OCI-LY7 (cell line): ENCODE measurements at regions not wholly inside any gene's neighbourhood (a gene's known extent, or its start where the extent isn't known, plus 50 kb on each side); places are given as distances from the start of the nearest gene placed in this dataset.

Experiments used
- BruUV-seq: library from RNA; stranded (reverse); fragments of 400-500 nt; replicated peaks from 2 replicates; lab custom pipeline; 2021; lab: Mats Ljungman, UMichigan
- CTCF ChIA-PET: fragments of 300-600 bp; sonication (Branson Sonifier 250); formaldehyde crosslinking; loops from one replicate; lab custom pipeline; 2022; ENCODE audit warnings: antibody characterized with exemption; ENCODE audit not compliant: unreplicated experiment; lab: Charles Lee
- POLR2A ChIA-PET: fragments of 300-600 bp; sonication (Branson Sonifier 250); formaldehyde crosslinking; loops from one replicate; lab custom pipeline; 2022; ENCODE audit warnings: antibody characterized with exemption; lab: Charles Lee
- DNase-seq: peaks from one replicate; pipeline ENCODE4 v3.0.0-alpha.2; 2015; ENCODE audit warnings: low spot score
- H2AFZ ChIP-seq: fragments of 200-600 bp; sonication (generic), shearing (Covaris generic); 2 replicates; pipeline ENCODE4 v1.6.1; 2014; ENCODE audit warnings: mild to moderate bottlenecking, antibody characterized with exemption, low read length, moderate library complexity
- H3K27ac ChIP-seq: fragments of 200-600 bp; sonication (generic); 2 replicates; pipeline ENCODE4 v1.5.1; 2014; ENCODE audit warnings: mixed run types, low read depth, mild to moderate bottlenecking, moderate library complexity, low read length, inconsistent platforms; ENCODE audit not compliant: poor library complexity, severe bottlenecking
- H3K36me3 ChIP-seq: fragments of 200-600 bp; sonication (generic); 2 replicates; pipeline ENCODE4 v1.6.1; 2014; ENCODE audit warnings: mild to moderate bottlenecking, antibody characterized with exemption, low read length, moderate library complexity, mixed read lengths; ENCODE audit not compliant: insufficient read depth
- H3K4me1 ChIP-seq: fragments of 200-600 bp; sonication (generic); 2 replicates; pipeline ENCODE4 v1.5.1; 2014; ENCODE audit warnings: mild to moderate bottlenecking, low read length; ENCODE audit not compliant: insufficient read depth, poor library complexity, severe bottlenecking
- H3K4me2 ChIP-seq: fragments of 200-600 bp; sonication (generic); 2 replicates; pipeline ENCODE4 v1.6.1; 2014; ENCODE audit warnings: mild to moderate bottlenecking, low read length
- H3K4me3 ChIP-seq: fragments of 200-600 bp; sonication (generic); 2 replicates; pipeline ENCODE4 v1.5.1; 2014; ENCODE audit warnings: mild to moderate bottlenecking, low read depth, low read length; ENCODE audit not compliant: poor library complexity, severe bottlenecking
- H3K79me2 ChIP-seq: fragments of 200-600 bp; sonication (generic); 2 replicates; pipeline ENCODE4 v1.6.1; 2016; ENCODE audit warnings: low read depth, mild to moderate bottlenecking, low read length, moderate library complexity, mixed read lengths; ENCODE audit not compliant: insufficient read depth
- H3K9me2 ChIP-seq: fragments of 200-600 bp; sonication (generic); 2 replicates; pipeline ENCODE4 v1.6.1; 2016; ENCODE audit warnings: mild to moderate bottlenecking, low read length, mixed read lengths; ENCODE audit not compliant: insufficient read depth
- H3K9me3 ChIP-seq: fragments of 200-600 bp; sonication (generic); 2 replicates; pipeline ENCODE4 v1.6.1; 2014; ENCODE audit warnings: mild to moderate bottlenecking, mixed run types, low read length, mixed read lengths
- H4K20me1 ChIP-seq: fragments of 200-600 bp; sonication (generic); 2 replicates; pipeline ENCODE4 v1.6.1; 2014; ENCODE audit warnings: mild to moderate bottlenecking, antibody characterized with exemption, low read length, moderate library complexity, mixed read lengths; ENCODE audit not compliant: insufficient read depth
- CTCF ChIP-seq: fragments of 200-600 bp; sonication (generic); conservative IDR thresholded peaks from 2 replicates; pipeline ENCODE4 v1.5.1; 2014; ENCODE audit warnings: mild to moderate bottlenecking, antibody characterized with exemption, low read length, moderate library complexity, mixed read lengths
- EZH2phosphoT487 ChIP-seq: fragments of 200-600 bp; sonication (generic); IDR thresholded peaks from 2 replicates; pipeline ENCODE4 v1.6.1; 2018; ENCODE audit warnings: low read depth, borderline replicate concordance, mild to moderate bottlenecking, mixed run types, antibody characterized with exemption, low read length, moderate library complexity, mixed read lengths
- intact Hi-C: fragments of 100-400 bp; cut with micrococcal nuclease; formaldehyde crosslinking; loops from one replicate; pipeline ENCODE4 v1.10.0; 2022; ENCODE audit not compliant: unreplicated experiment

- TF ChIP-seq CTCF (no peak), EZH2phosphoT487 (no peak)
- no peak overlapping the region for H3K4me3 ChIP-seq
- intact Hi-C loops: no loop called here
Measured at GRCh38 chr12:63007726-63008125, 72.8 kb upstream of the PPM1H start.

DNA sequence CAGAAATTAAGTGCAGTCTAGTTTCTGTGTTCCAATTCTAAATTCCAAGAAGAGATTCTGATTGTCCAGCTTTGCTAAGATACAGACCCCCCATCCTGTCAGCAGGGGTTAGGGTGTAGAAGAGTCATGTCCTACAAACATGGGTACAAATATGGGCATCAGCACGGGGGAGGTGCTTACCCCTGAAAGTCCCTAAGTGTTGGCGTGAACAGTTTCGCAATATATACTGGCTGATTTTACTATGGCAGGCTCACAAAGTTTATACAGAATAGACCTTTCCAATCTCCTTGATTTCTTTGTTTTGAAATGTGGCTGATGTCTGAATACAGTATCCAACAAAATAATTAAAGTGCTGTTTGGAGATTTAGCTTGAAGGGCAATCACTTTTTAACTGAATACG is 71.6 kb upstream of the PPM1H start:
- ChIA-PET CTCF (no interaction called here), POLR2A (no interaction called here)
- no peak overlapping the region for H2AFZ ChIP-seq
- H3K36me3 ChIP-seq: no peaks in the 10 kb centered on the region
- H3K27ac ChIP-seq: no peak overlapping the region
- no peak overlapping the region for H3K4me3 ChIP-seq
- TF ChIP-seq EZH2phosphoT487 (no peak), CTCF (no peak)
- intact Hi-C loops: no loop called here
- H3K9me3 ChIP-seq: no peaks in the 10 kb centered on the region
- H3K4me1 ChIP-seq: no peaks in the 10 kb centered on the region
- H4K20me1 ChIP-seq: no peaks in the 10 kb centered on the region
- no peak for DNase-seq
- no peaks in the 10 kb centered on the region for H3K9me2 ChIP-seq
- H3K79me2 ChIP-seq: no peaks in the 10 kb centered on the region
- H3K4me2 ChIP-seq: no peak overlapping the region
- no TSS peak for BruUV-seq

More at GRCh38 chr12:63007726-63008125, 72.8 kb upstream of the PPM1H start:
- Histone ChIP-seq H3K79me2 (no peaks in the 10 kb centered on the region), H3K27ac (no peak overlapping the region), H3K4me1 (no peaks in the 10 kb centered on the region), H3K4me2 (no peak overlapping the region), H3K9me2 (no peaks in the 10 kb centered on the region), H3K9me3 (no peaks in the 10 kb centered on the region), H2AFZ (no peak overlapping the region), H3K36me3 (no peaks in the 10 kb centered on the region), H4K20me1 (no peaks in the 10 kb centered on the region)
- BruUV-seq: no TSS peak
- no peak for DNase-seq
- ChIA-PET CTCF (no interaction called here), POLR2A (no interaction called here)

- Histone ChIP-seq H4K20me1 (no peaks in the 10 kb centered on the region), H3K27ac (no peak overlapping the region), H3K79me2 (no peaks in the 10 kb centered on the region), H3K36me3 (no peaks in the 10 kb centered on the region), H3K4me3 (no peak overlapping the region), H3K4me1 (no peaks in the 10 kb centered on the region), H3K9me2 (no peaks in the 10 kb centered on the region), H3K4me2 (no peak overlapping the region), H2AFZ (no peak overlapping the region), H3K9me3 (no peaks in the 10 kb centered on the region)
- no peak for DNase-seq
- ChIA-PET CTCF (no interaction called here), POLR2A (no interaction called here)
- BruUV-seq: no TSS peak
- intact Hi-C loops: no loop called here
- TF ChIP-seq EZH2phosphoT487 (no peak), CTCF (no peak)
Measured at GRCh38 chr12:63005382-63005781, 70.4 kb upstream of the PPM1H start.
